ENCODE measurements at regions not wholly inside any gene's neighbourhood (a gene's known extent, or its start where the extent isn't known, plus 50 kb on each side); places are given as distances from the start of the nearest gene placed in this dataset.
"Not testable (repeated sequence)": the region's sequence is repeated elsewhere in the genome, so short reads cannot be mapped to it uniquely, and the experiment has no call there.

DNA sequence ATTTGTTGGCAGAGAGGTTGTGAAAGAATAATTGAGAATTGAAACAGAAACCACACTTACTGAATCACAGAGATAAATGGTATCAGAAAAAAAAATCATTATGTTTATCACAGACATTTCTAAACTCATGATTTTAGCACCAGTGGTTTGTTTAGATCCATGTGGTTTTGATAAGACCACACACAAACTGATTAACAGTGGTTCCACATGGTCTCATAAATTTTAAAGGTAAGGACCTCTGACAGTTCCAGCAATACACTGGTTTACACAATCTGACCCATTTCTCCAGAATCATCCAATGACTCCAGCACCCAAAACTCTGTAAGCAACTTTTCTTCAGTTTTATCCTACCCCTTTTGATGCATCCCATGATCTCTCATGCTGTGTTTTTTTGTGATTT, 261.2 kb downstream of the ANXA1 start:
- no peaks in the 10 kb centered on the region for H3K27me3 ChIP-seq (ENCODE audit: control insufficient read depth, insufficient read depth, low read length)
- H3K36me3 ChIP-seq (ENCODE audit: control insufficient read depth, insufficient read depth, low read length) = no peaks in the 10 kb centered on the region
- peaks cover 11% of the 10 kb centered on the region for H3K4me1 ChIP-seq (ENCODE audit: control insufficient read depth, insufficient read depth, low read length)
- H3K9me3 ChIP-seq (ENCODE audit: control insufficient read depth, insufficient read depth, low read length) = no peaks in the 10 kb centered on the region
- H3K4me3 ChIP-seq (ENCODE audit: low read depth, low read length) = no peak overlapping the region
- no peak overlapping the region for H3K27ac ChIP-seq (ENCODE audit: low read depth, low read length)
- H3K9ac ChIP-seq (ENCODE audit: low read depth, low read length) = no peak overlapping the region

- Histone ChIP-seq H3K9ac (ENCODE audit: low read depth, low read length) (no peak overlapping the region), H3K4me1 (ENCODE audit: control insufficient read depth, insufficient read depth, low read length) (peaks cover 6% of the 10 kb centered on the region; the same call in 1 of the 2 replicates), H3K27me3 (ENCODE audit: control insufficient read depth, insufficient read depth, low read length) (no peaks in the 10 kb centered on the region), H3K4me3 (ENCODE audit: low read depth, low read length) (no peak overlapping the region), H3K27ac (ENCODE audit: low read depth, low read length) (no peak overlapping the region), H3K9me3 (ENCODE audit: control insufficient read depth, insufficient read depth, low read length) (no peaks in the 10 kb centered on the region), H3K36me3 (ENCODE audit: control insufficient read depth, insufficient read depth, low read length) (no peaks in the 10 kb centered on the region)
Observed at GRCh38 chr9:73423891-73424290, 272.2 kb downstream of the ANXA1 start.

DNA sequence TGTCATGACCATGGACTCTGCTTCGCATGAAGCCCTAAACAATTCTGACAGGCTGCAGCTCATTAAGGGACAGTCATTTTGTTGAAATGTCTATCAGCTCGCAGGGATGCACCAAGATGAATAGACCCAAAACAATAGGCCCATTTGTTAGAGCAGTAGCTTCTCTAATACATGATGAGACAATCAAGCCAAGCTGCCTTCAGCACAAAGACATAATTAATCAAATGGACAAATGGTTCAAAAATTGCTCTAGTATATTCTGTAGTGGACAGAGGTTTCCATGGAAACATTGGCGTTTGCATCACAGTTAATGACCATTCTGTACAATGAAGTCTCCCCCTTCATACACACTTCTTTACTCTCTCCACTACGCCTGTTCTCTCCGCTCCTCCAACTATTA, 274.6 kb downstream of the ANXA1 start:
- Histone ChIP-seq H3K9ac (ENCODE audit: low read depth, low read length) (no peak overlapping the region), H3K36me3 (ENCODE audit: control insufficient read depth, insufficient read depth, low read length) (no peaks in the 10 kb centered on the region), H3K4me1 (ENCODE audit: control insufficient read depth, insufficient read depth, low read length) (peaks cover 6% of the 10 kb centered on the region; the same call in 1 of the 2 replicates), H3K27ac (ENCODE audit: low read depth, low read length) (no peak overlapping the region), H3K9me3 (ENCODE audit: control insufficient read depth, insufficient read depth, low read length) (no peaks in the 10 kb centered on the region), H3K4me3 (ENCODE audit: low read depth, low read length) (no peak overlapping the region), H3K27me3 (ENCODE audit: control insufficient read depth, insufficient read depth, low read length) (no peaks in the 10 kb centered on the region)

DNA sequence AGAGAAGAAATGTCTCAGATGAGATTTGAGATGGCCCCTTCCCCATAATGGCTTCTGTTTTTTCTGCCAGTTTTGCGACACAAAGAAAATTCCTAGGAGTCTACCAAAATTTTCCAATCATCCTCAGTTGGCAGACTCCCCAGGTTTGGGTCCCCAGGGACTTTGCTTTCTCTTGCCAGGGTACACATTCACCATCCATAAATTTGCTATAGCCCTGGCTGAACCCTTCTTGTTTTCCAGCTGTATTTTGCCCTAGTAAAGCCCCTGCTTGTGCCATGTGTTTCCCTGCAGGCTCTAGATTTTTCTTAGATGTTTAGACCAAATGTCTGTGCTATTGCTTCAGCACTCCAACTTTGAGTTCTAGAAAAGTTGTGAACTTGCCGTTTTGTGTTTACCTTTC, 283.2 kb downstream of the ANXA1 start:
- no peaks in the 10 kb centered on the region for H3K27me3 ChIP-seq (ENCODE audit: control insufficient read depth, insufficient read depth, low read length)
- no peak overlapping the region for H3K4me3 ChIP-seq (ENCODE audit: low read depth, low read length)
- no peaks in the 10 kb centered on the region for H3K36me3 ChIP-seq (ENCODE audit: control insufficient read depth, insufficient read depth, low read length)
- no peaks in the 10 kb centered on the region for H3K4me1 ChIP-seq (ENCODE audit: control insufficient read depth, insufficient read depth, low read length)
- H3K27ac ChIP-seq (ENCODE audit: low read depth, low read length) = no peak overlapping the region
- H3K9ac ChIP-seq (ENCODE audit: low read depth, low read length) = no peak overlapping the region
- no peaks in the 10 kb centered on the region for H3K9me3 ChIP-seq (ENCODE audit: control insufficient read depth, insufficient read depth, low read length)

DNA sequence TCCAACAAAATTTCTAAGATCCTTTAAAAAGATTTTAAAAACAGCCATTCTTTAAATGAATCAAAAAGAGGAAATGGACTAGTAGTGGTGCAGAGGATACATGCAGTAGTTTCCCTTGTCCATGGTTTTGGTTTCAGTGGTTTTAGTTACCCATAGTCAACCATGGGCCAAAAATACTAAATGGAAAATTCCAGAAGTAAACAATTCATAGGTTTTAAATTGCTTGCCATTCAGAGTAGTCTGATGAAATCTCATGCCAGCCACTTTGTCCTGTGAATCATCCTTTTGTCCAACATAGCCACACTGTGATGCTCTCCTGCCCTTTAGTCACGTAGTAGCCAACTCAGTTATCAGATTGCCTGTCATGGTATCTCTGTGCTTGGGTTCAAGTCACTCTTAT, 286.1 kb downstream of the ANXA1 start:
- no peak overlapping the region for H3K9ac ChIP-seq (ENCODE audit: low read depth, low read length)
- no peaks in the 10 kb centered on the region for H3K9me3 ChIP-seq (ENCODE audit: control insufficient read depth, insufficient read depth, low read length)
- no peaks in the 10 kb centered on the region for H3K36me3 ChIP-seq (ENCODE audit: control insufficient read depth, insufficient read depth, low read length)
- H3K4me1 ChIP-seq (ENCODE audit: control insufficient read depth, insufficient read depth, low read length) = peaks cover 12% of the 10 kb centered on the region; the same call in 1 of the 2 replicates
- no peak overlapping the region for H3K27ac ChIP-seq (ENCODE audit: low read depth, low read length)
- no peaks in the 10 kb centered on the region for H3K27me3 ChIP-seq (ENCODE audit: control insufficient read depth, insufficient read depth, low read length)
- H3K4me3 ChIP-seq (ENCODE audit: low read depth, low read length) = no peak overlapping the region

DNA sequence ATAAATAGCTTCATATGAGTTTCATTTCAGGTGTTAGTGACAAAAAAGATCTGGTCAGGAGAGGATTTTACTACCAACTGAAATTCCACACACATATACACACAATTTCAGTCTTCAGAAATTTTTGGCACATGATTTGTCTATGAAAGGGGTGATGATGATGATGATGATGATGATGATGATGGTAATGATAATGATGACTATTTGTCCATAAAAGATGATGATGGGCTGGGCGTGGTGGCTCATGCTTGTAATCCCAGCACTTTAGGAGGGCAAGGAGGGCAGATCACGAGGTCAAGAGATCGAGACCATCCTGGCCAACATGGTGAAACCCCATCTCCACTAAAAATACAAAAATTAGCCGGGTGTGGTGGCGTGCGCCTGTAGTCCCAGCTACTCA, 288.2 kb downstream of the ANXA1 start:
- H3K27me3 ChIP-seq (ENCODE audit: control insufficient read depth, insufficient read depth, low read length); H3K4me3 ChIP-seq (ENCODE audit: low read depth, low read length); H3K36me3 ChIP-seq (ENCODE audit: control insufficient read depth, insufficient read depth, low read length); H3K27ac ChIP-seq (ENCODE audit: low read depth, low read length); H3K9ac ChIP-seq (ENCODE audit: low read depth, low read length); H3K9me3 ChIP-seq (ENCODE audit: control insufficient read depth, insufficient read depth, low read length): not testable (repeated sequence)
- peaks cover 18% of the 10 kb centered on the region; the same call in 1 of the 2 replicates for H3K4me1 ChIP-seq (ENCODE audit: control insufficient read depth, insufficient read depth, low read length)

- Histone ChIP-seq H3K36me3 (ENCODE audit: control insufficient read depth, insufficient read depth, low read length) (no peaks in the 10 kb centered on the region), H3K9me3 (ENCODE audit: control insufficient read depth, insufficient read depth, low read length) (no peaks in the 10 kb centered on the region), H3K27ac (ENCODE audit: low read depth, low read length) (no peak overlapping the region), H3K9ac (ENCODE audit: low read depth, low read length) (no peak overlapping the region), H3K27me3 (ENCODE audit: control insufficient read depth, insufficient read depth, low read length) (no peaks in the 10 kb centered on the region), H3K4me1 (ENCODE audit: control insufficient read depth, insufficient read depth, low read length) (peaks cover 18% of the 10 kb centered on the region; the same call in 1 of the 2 replicates), H3K4me3 (ENCODE audit: low read depth, low read length) (no peak overlapping the region)
Observed at GRCh38 chr9:73441223-73441622, 289.6 kb downstream of the ANXA1 start.

GRCh38 chr9:73441890-73442818, 290.5 kb downstream of the ANXA1 start:
- Histone ChIP-seq H3K9ac (ENCODE audit: low read depth, low read length) (0 out of 2 replicates have a peak overlapping the region, but pooled peaks have one; percentile 29), H3K27ac (ENCODE audit: low read depth, low read length) (peak overlapping the region; percentile 80), H3K9me3 (ENCODE audit: control insufficient read depth, insufficient read depth, low read length) (no peaks in the 10 kb centered on the region)

DNA sequence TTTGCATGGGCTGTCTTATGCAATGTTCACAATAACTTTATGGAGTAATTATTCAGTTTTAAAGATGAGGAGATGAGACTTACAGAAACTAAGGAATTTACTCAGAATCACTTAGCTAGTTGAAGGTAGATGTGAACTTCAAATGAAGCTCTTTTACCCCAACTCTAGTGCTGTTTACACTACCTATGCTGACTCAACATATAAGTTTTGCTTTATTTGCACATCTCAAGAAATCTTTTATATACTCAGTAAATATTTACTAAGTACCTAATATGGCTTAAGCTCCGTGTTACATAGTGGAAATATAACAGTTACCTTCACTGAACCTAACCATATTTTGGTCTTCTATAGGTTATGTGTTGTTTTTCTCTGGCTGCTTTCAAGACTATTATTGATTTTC, 293.2 kb downstream of the ANXA1 start:
- Histone ChIP-seq H3K9me3 (ENCODE audit: control insufficient read depth, insufficient read depth, low read length) (no peaks in the 10 kb centered on the region), H3K9ac (ENCODE audit: low read depth, low read length) (no peak overlapping the region), H3K27ac (ENCODE audit: low read depth, low read length) (no peak overlapping the region), H3K4me3 (ENCODE audit: low read depth, low read length) (no peak overlapping the region), H3K4me1 (ENCODE audit: control insufficient read depth, insufficient read depth, low read length) (peaks cover 18% of the 10 kb centered on the region; the same call in 1 of the 2 replicates), H3K36me3 (ENCODE audit: control insufficient read depth, insufficient read depth, low read length) (no peaks in the 10 kb centered on the region), H3K27me3 (ENCODE audit: control insufficient read depth, insufficient read depth, low read length) (no peaks in the 10 kb centered on the region)

More at GRCh38 chr9:73441890-73442818, 290.5 kb downstream of the ANXA1 start:
- Histone ChIP-seq H3K36me3 (ENCODE audit: control insufficient read depth, insufficient read depth, low read length) (no peaks in the 10 kb centered on the region), H3K4me1 (ENCODE audit: control insufficient read depth, insufficient read depth, low read length) (peaks cover 18% of the 10 kb centered on the region; the same call in 1 of the 2 replicates), H3K27me3 (ENCODE audit: control insufficient read depth, insufficient read depth, low read length) (no peaks in the 10 kb centered on the region), H3K4me3 (ENCODE audit: low read depth, low read length) (no peak overlapping the region)

- not testable (repeated sequence) for H3K9ac ChIP-seq (ENCODE audit: low read depth, low read length); H3K9me3 ChIP-seq (ENCODE audit: control insufficient read depth, insufficient read depth, low read length); H3K27ac ChIP-seq (ENCODE audit: low read depth, low read length); H3K36me3 ChIP-seq (ENCODE audit: control insufficient read depth, insufficient read depth, low read length); H3K4me3 ChIP-seq (ENCODE audit: low read depth, low read length); H3K27me3 ChIP-seq (ENCODE audit: control insufficient read depth, insufficient read depth, low read length)
- H3K4me1 ChIP-seq (ENCODE audit: control insufficient read depth, insufficient read depth, low read length) = peaks cover 18% of the 10 kb centered on the region; the same call in 1 of the 2 replicates
Observed at GRCh38 chr9:73445384-73445783, 293.7 kb downstream of the ANXA1 start.

DNA sequence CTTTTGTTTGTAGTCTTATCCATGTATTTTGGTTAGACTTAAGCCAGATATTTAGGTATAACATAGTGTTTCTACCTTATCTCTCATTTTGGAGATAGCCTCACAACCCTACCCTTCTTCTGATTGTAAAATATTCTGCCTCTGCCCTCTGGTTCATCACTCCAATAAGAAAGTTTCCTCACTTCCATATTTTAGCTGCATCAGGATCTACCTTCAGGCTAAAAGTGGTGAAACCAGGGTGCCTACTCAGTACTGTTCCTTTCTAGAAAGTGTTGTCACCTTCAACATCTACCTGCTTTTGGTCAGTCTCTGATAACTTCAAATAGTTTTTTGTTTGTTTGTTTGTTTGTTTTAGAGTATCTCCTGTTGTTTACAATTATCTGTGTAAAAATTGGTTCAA, 294.6 kb downstream of the ANXA1 start:
- no peak overlapping the region for H3K9ac ChIP-seq (ENCODE audit: low read depth, low read length)
- no peaks in the 10 kb centered on the region for H3K9me3 ChIP-seq (ENCODE audit: control insufficient read depth, insufficient read depth, low read length)
- no peaks in the 10 kb centered on the region for H3K27me3 ChIP-seq (ENCODE audit: control insufficient read depth, insufficient read depth, low read length)
- H3K27ac ChIP-seq (ENCODE audit: low read depth, low read length) = no peak overlapping the region
- peaks cover 18% of the 10 kb centered on the region; the same call in 1 of the 2 replicates for H3K4me1 ChIP-seq (ENCODE audit: control insufficient read depth, insufficient read depth, low read length)
- H3K36me3 ChIP-seq (ENCODE audit: control insufficient read depth, insufficient read depth, low read length) = no peaks in the 10 kb centered on the region
- no peak overlapping the region for H3K4me3 ChIP-seq (ENCODE audit: low read depth, low read length)

All from HUES48 (cell line).